ENCODE measurements at regions not wholly inside any gene's neighbourhood (a gene's known extent, or its start where the extent isn't known, plus 50 kb on each side); places are given as distances from the start of the nearest gene placed in this dataset.

GRCh38 chr4:167616476-167616875 lies 382.2 kb upstream of the SPOCK3 start:
- TF ChIP-seq POLR2A (IDR thresholded peaks at IDR 0.05): no peak
- TF ChIP-seq CTCF (IDR thresholded peaks at IDR 0.05): no peak

Data from adrenal gland (tissue), 5 donors.